ENCODE measurements at regions not wholly inside any gene's neighbourhood (a gene's known extent, or its start where the extent isn't known, plus 50 kb on each side); places are given as distances from the start of the nearest gene placed in this dataset.

GRCh38 chrX:122771933-122772332 lies 412.1 kb upstream of the GRIA3 start:
- DNase-seq (ENCODE audit: low spot score) = no peak

GRCh38 chrX:122777766-122778165 lies 406.3 kb upstream of the GRIA3 start:
- DNase-seq (ENCODE audit: low spot score) = no peak

GRCh38 chrX:122783918-122784317 lies 400.2 kb upstream of the GRIA3 start:
- DNase-seq (ENCODE audit: low spot score) = no peak

GRCh38 chrX:122787231-122787630 lies 396.8 kb upstream of the GRIA3 start:
- DNase-seq (ENCODE audit: low spot score) = no peak

- no peak for DNase-seq (ENCODE audit: low spot score)
These were observed 395.9 kb upstream of the GRIA3 start for GRCh38 chrX:122788216-122788615.

GRCh38 chrX:122790376-122791095 lies 393.5 kb upstream of the GRIA3 start:
- peak; percentile 2 for DNase-seq (ENCODE audit: low spot score)

- DNase-seq (ENCODE audit: low spot score) = no peak
These were observed 370.2 kb upstream of the GRIA3 start for GRCh38 chrX:122813876-122814275.

- no peak for DNase-seq (ENCODE audit: low spot score)
These were observed 367.8 kb upstream of the GRIA3 start for GRCh38 chrX:122816288-122816687.

GRCh38 chrX:122817321-122817955 lies 366.6 kb upstream of the GRIA3 start:
- DNase-seq (ENCODE audit: low spot score) = no peak

GRCh38 chrX:122818068-122818467 lies 366.0 kb upstream of the GRIA3 start:
- DNase-seq (ENCODE audit: low spot score) = no peak

- DNase-seq (ENCODE audit: low spot score) = no peak
These were observed 350.8 kb upstream of the GRIA3 start for GRCh38 chrX:122833230-122833629.

GRCh38 chrX:122835886-122836285 lies 348.2 kb upstream of the GRIA3 start:
- DNase-seq (ENCODE audit: low spot score) = peak; percentile 1

- DNase-seq (ENCODE audit: low spot score) = no peak
These were observed 333.8 kb upstream of the GRIA3 start for GRCh38 chrX:122850326-122850725.

GRCh38 chrX:122856205-122856604 lies 327.9 kb upstream of the GRIA3 start:
- no peak for DNase-seq (ENCODE audit: low spot score)

- no peak for DNase-seq (ENCODE audit: low spot score)
These were observed 326.3 kb upstream of the GRIA3 start for GRCh38 chrX:122857734-122858133.

- DNase-seq (ENCODE audit: low spot score) = no peak
These were observed 321.0 kb upstream of the GRIA3 start for GRCh38 chrX:122863067-122863466.

GRCh38 chrX:122866532-122866931 lies 317.5 kb upstream of the GRIA3 start:
- no peak for DNase-seq (ENCODE audit: low spot score)

- no peak for DNase-seq (ENCODE audit: low spot score)
These were observed 315.4 kb upstream of the GRIA3 start for GRCh38 chrX:122868631-122869030.

GRCh38 chrX:122869171-122869570 lies 314.9 kb upstream of the GRIA3 start:
- no peak for DNase-seq (ENCODE audit: low spot score)

GRCh38 chrX:122878269-122878668 lies 305.8 kb upstream of the GRIA3 start:
- DNase-seq (ENCODE audit: low spot score) = no peak

GRCh38 chrX:122880952-122881351 lies 303.1 kb upstream of the GRIA3 start:
- DNase-seq (ENCODE audit: low spot score) = no peak

GRCh38 chrX:122890729-122891128 lies 293.3 kb upstream of the GRIA3 start:
- no peak for DNase-seq (ENCODE audit: low spot score)

GRCh38 chrX:122906726-122907125 lies 277.4 kb upstream of the GRIA3 start:
- DNase-seq (ENCODE audit: low spot score) = no peak

GRCh38 chrX:122907375-122907774 lies 276.7 kb upstream of the GRIA3 start:
- DNase-seq (ENCODE audit: low spot score) = no peak

Measured in Ammon's horn (tissue), 1 donor.